ENCODE measurements at regions not wholly inside any gene's neighbourhood (a gene's known extent, or its start where the extent isn't known, plus 50 kb on each side); places are given as distances from the start of the nearest gene placed in this dataset.

DNA sequence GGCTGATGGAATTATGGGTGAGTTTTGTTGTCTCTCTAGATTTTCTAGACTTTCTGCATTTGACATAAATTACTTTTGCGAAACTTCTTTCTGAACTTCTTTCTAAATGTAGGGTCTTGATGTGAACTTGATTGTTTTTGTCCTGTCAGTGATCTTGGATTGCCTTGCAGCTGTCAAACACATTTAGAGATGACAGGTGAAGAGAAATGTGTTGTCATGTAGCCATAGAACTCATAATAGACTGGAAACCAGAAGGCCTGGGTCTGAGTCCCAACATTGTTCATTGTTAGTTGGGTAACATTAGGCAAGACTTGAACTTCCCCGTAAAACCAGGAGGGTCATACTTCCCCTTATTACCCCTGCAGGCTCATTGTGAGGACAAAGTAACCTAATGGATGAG, 109.0 kb downstream of the LRIG3 start:
- DNase-seq (ENCODE audit: low spot score): no peak
- intact Hi-C loops (cut with DNase I): no loop called here

- no peak for DNase-seq (ENCODE audit: low spot score)
- intact Hi-C loops (cut with DNase I): no loop called here
Observed at GRCh38 chr12:58812214-58812613, 108.1 kb downstream of the LRIG3 start.

DNA sequence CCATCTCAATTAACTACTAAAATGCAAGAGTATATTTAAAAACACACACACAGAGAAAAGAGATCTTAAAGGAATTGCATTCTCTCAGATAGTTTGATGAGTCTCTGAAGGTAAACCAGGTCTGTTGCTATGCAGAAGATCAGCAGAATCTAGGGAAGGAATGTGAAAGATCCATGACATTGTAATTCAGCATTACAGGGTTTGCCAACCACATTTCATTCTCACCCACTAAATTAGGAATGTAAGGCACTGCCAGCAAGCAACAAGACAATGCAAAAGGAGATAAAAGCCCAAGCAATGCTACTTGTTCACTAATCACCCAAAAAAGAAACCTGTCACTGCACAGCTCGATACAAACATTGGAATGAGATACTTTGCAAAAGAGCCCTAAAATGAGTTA, 106.3 kb downstream of the LRIG3 start:
- DNase-seq (ENCODE audit: low spot score): no peak
- intact Hi-C loops (cut with DNase I): no loop called here

DNA sequence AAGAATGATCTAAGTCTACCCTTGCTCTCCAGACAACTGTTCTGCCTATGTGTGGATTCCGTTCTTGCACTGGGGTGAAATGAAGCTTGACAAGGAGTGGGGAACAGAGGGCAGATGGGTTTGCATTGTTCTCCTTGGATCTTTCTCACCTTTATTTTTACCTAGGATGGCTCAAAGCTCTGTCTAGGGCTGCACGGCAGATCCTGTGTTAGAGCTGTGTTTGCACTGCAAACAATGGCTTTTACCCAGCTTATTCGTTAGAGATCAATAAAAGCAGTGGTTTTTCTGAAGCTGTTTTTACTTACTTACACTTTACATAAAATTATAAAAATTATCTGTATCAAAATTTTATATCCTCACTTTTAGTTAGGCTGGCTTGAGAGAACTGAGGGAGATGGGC, 105.1 kb downstream of the LRIG3 start:
- intact Hi-C loops (cut with DNase I): no loop called here
- no peak for DNase-seq (ENCODE audit: low spot score)

DNA sequence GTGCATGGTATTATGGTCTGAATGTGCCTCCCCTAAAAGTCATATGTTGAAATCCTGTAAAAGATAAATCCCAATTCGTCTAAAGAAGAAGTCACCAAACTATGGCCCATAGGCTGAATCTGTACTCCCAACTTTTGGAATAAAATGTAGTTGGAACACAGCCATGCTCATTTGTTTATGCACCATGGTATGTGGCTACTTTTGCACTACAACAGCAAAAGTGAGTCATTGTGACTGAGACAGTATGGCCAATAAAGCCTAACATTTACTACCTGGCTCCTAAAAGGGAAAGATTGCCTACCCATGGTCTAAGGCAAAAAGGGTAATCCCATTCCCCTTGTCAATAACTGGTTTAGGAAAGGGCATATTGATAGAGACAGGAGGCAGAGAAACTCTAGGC, 101.8 kb downstream of the LRIG3 start:
- intact Hi-C loops (cut with DNase I): no loop called here
- DNase-seq (ENCODE audit: low spot score): no peak

- intact Hi-C loops (cut with DNase I): no loop called here
Observed at GRCh38 chr12:58819345-58819744, 101.0 kb downstream of the LRIG3 start.

DNA sequence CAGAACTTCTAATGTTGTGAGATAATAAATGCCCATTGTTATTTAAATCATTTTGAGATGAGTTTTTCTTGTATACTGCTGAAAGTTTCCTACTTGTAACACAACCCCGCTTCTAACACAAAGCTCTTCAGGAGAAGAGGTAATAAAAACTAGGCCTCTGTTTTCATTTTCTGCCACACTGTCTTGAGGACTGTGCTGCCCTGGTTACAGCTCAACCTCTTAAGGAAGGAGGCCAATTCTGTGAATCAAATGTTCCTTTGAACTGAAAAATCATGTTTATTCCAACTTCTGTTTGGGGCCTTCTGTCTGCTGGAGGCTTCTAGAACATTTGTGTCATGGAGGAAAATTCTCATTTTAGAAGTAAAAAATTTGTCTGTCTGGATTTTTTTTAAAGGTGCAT, 100.3 kb downstream of the LRIG3 start:
- intact Hi-C loops (cut with DNase I): no loop called here
- DNase-seq (ENCODE audit: low spot score): no peak

More at GRCh38 chr12:58819345-58819744, 101.0 kb downstream of the LRIG3 start:
- no peak for DNase-seq (ENCODE audit: low spot score)
